ENCODE measurements at regions not wholly inside any gene's neighbourhood (a gene's known extent, or its start where the extent isn't known, plus 50 kb on each side); places are given as distances from the start of the nearest gene placed in this dataset.
"Not testable (repeated sequence)": the region's sequence is repeated elsewhere in the genome, so short reads cannot be mapped to it uniquely, and the experiment has no call there.

DNA sequence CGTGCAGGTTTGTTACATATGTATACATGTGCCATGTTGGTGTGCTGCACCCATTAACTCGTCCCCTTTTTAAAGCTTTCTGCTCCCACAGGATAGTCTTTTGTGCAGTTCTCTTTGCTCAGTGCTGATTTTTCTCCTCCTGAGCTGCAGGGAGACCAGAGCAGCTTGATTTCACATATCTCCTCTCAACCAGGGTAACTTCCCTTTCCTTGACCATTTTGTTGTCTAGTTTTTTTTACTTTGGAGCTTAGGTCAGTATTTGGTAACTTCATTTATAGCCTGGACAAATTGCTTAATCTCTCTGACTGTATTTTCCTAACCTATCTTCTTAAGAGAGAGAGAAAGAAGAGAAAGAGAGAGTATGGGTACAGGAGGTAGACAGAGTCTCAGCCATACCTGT lies 137.1 kb upstream of the ZNF366 start:
- no peak overlapping the region for H3K27ac ChIP-seq
- no peaks in the 10 kb centered on the region for H3K4me1 ChIP-seq
- H3K36me3 ChIP-seq: no peaks in the 10 kb centered on the region
- DNase-seq (ENCODE audit: low spot score): no peak
- H3K4me3 ChIP-seq: no peak overlapping the region
- TF ChIP-seq, protein P1, sequence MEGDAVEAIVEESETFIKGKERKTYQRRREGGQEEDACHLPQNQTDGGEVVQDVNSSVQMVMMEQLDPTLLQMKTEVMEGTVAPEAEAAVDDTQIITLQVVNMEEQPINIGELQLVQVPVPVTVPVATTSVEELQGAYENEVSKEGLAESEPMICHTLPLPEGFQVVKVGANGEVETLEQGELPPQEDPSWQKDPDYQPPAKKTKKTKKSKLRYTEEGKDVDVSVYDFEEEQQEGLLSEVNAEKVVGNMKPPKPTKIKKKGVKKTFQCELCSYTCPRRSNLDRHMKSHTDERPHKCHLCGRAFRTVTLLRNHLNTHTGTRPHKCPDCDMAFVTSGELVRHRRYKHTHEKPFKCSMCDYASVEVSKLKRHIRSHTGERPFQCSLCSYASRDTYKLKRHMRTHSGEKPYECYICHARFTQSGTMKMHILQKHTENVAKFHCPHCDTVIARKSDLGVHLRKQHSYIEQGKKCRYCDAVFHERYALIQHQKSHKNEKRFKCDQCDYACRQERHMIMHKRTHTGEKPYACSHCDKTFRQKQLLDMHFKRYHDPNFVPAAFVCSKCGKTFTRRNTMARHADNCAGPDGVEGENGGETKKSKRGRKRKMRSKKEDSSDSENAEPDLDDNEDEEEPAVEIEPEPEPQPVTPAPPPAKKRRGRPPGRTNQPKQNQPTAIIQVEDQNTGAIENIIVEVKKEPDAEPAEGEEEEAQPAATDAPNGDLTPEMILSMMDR (IDR thresholded peaks at IDR 0.05): no peak
- H3K27me3 ChIP-seq: no peaks in the 10 kb centered on the region
- H3K9me3 ChIP-seq: no peaks in the 10 kb centered on the region

DNA sequence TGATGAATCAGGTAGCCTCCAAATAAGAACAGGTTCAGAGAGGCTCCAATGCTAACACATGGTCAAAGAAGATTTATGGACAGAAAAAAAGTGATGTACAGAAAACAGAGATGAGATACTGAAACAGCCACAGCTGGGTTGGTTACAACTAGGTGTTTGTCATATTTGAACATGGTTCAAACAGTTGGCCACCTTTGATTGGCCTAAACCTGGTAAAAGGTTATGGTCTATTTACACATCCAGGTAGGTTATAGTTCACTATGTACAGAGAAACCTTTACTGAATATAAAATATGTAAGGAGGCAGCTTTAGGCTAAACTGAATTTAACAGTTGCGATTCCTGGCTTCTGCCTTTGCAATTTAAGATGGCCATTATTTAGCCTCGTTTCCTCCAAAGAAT lies 134.0 kb upstream of the ZNF366 start:
- no peak overlapping the region for H3K27ac ChIP-seq
- H3K9me3 ChIP-seq: no peaks in the 10 kb centered on the region
- H3K4me1 ChIP-seq: no peaks in the 10 kb centered on the region
- no peak overlapping the region for H3K4me3 ChIP-seq
- H3K36me3 ChIP-seq: no peaks in the 10 kb centered on the region
- no peak for DNase-seq (ENCODE audit: low spot score)
- no peaks in the 10 kb centered on the region for H3K27me3 ChIP-seq
- TF ChIP-seq, protein P1 (IDR thresholded peaks at IDR 0.05): no peak

DNA sequence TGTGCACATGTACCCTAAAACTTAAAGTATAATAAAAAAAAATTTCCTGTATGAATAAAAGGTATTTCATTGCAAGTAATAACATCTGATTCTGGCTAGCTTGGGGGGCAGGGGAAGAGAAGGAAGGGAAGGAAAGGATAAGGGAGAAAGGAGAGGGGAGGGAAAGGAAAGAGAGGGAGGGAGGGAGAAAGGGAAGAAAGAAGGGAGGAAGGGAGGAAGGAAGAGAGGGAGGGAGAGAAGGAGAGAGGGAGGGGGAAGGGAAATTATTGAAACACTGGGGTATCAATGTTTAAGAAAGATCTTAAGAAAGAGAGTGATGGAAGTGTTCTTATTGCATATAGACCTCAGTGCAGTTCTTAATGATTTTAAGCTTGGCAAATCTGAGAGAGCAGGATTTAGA lies 129.8 kb upstream of the ZNF366 start:
- Histone ChIP-seq H3K4me1 (no peaks in the 10 kb centered on the region), H3K27ac (no peak overlapping the region), H3K27me3 (no peaks in the 10 kb centered on the region), H3K36me3 (no peaks in the 10 kb centered on the region), H3K4me3 (no peak overlapping the region), H3K9me3 (no peaks in the 10 kb centered on the region)
- TF ChIP-seq, protein P1 (IDR thresholded peaks at IDR 0.05): no peak
- DNase-seq (ENCODE audit: low spot score): no peak

DNA sequence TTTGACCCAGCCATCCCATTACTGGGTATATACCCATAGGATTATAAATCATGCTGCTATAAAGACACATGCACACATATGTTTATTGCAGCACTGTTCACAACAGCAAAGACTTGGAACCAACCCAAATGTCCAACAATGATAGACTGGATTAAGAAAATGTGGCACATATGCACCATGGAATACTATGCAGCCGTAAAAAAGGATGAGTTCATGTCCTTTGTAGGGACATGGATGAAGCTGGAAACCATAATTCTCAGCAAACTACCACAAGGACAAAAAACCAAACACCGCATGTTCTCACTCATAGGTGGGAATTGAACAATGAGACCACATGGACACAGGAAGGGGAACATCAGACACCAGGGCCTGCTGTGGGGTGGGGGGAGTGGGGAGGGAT lies 129.4 kb upstream of the ZNF366 start:
- not testable (repeated sequence) for H3K27me3 ChIP-seq

DNA sequence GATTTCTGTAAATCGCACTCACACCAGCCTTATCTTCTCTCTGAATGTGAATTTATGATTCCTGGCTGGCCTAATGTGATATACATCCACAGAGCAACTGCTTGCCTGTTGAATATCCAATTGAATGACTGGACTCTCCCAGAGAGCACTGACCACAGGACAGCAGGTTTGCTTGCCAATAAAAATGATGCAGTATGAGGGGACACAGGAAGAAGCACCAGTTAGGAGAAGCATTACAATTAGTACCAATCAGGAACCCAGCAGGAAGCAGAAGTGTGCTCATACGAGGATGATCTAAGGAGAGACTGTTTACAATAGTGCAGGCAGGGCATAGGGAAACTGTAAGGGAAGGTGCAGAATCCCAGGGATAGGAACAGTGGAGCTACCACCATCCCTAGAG lies 127.2 kb upstream of the ZNF366 start:
- Histone ChIP-seq H3K27ac (no peak overlapping the region), H3K9me3 (no peaks in the 10 kb centered on the region), H3K4me3 (no peak overlapping the region), H3K27me3 (no peaks in the 10 kb centered on the region), H3K36me3 (no peaks in the 10 kb centered on the region), H3K4me1 (no peaks in the 10 kb centered on the region)
- TF ChIP-seq, protein P1 (IDR thresholded peaks at IDR 0.05): no peak
- no peak for DNase-seq (ENCODE audit: low spot score)

More for the DNA sequence above, 129.4 kb upstream of the ZNF366 start:
- H3K4me3 ChIP-seq; H3K4me1 ChIP-seq; DNase-seq (ENCODE audit: low spot score); H3K27ac ChIP-seq; H3K9me3 ChIP-seq; H3K36me3 ChIP-seq: not testable (repeated sequence)

DNA sequence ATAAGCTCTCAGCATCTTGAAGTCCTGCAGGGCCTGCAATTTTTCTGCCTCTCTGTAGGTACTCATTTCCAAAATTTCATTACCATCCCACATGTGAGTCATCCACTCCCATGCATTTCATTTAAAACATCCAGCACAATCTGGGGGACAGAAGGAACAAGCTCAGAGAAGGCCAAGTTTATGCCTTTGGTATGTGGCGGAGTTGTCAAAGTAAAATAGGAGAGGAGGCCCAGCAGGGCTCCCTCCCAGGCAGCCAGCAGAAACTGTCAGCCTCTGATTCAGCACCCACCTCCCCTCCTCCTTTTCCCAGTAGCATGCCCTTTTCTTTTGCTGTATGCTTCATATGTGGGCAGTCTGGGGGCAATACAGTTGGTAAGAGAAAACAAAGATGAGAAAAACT lies 126.4 kb upstream of the ZNF366 start:
- TF ChIP-seq, protein P1 (IDR thresholded peaks at IDR 0.05): no peak
- H3K27ac ChIP-seq: no peak overlapping the region
- no peaks in the 10 kb centered on the region for H3K9me3 ChIP-seq
- no peak for DNase-seq (ENCODE audit: low spot score)
- H3K36me3 ChIP-seq: no peaks in the 10 kb centered on the region
- no peaks in the 10 kb centered on the region for H3K27me3 ChIP-seq
- H3K4me3 ChIP-seq: no peak overlapping the region
- H3K4me1 ChIP-seq: no peaks in the 10 kb centered on the region
